ENCODE measurements at regions not wholly inside any gene's neighbourhood (a gene's known extent, or its start where the extent isn't known, plus 50 kb on each side); places are given as distances from the start of the nearest gene placed in this dataset.

DNA sequence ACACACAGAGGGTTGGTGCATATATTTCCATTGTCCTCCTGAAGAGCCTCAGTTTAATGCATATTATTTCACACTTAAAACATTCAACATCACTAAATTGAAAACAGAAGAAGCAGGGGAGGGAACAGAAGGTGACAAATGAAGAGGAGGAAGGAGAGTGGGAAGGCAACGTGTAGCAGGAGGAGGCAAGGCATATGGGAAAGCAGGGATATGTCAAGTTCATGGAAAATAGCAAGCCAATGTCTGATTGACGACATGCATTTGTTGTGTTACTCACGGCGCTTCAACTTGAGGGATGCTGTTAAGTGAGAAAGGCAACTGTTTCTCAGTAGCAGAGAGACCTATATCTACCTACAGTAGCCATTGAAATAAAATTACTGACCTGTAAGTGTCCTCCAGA, 154.5 kb downstream of the NSUN3 start:
- Histone ChIP-seq H2AFZ (no peak overlapping the region), H3F3A (replicated peaks; ENCODE audit: low read depth) (no peaks in the 10 kb centered on the region), H3K36me3 (ENCODE audit: insufficient read depth) (no peaks in the 10 kb centered on the region), H3K9me2 (ENCODE audit: insufficient read depth) (no peaks in the 10 kb centered on the region), H3K27ac (ENCODE audit: low read depth) (no peak overlapping the region), H4K20me1 (replicated peaks; ENCODE audit: insufficient read depth) (no peaks in the 10 kb centered on the region), H3K27me3 (ENCODE audit: insufficient read depth) (no peaks in the 10 kb centered on the region), H3K4me1 (ENCODE audit: insufficient read depth) (no peaks in the 10 kb centered on the region), H3K4me3 (no peak overlapping the region), H3K4me2 (no peak overlapping the region), H3K79me2 (replicated peaks; ENCODE audit: insufficient read depth) (no peaks in the 10 kb centered on the region)
- DNase-seq (ENCODE audit: low spot score) (no peak), ATAC-seq (no peak)
- Mint-ChIP-seq H3K4me3 (no peak overlapping the region), H3K36me3 (ENCODE audit: low read depth) (0 out of 3 replicates have a peak, but pooled peaks cover 5% of the 10 kb centered on the region), H3K27ac (no peak overlapping the region), H3K9me3 (peaks cover 11% of the 10 kb centered on the region), H3K27me3 (ENCODE audit: insufficient read depth, low read depth, poor library complexity) (no peaks in the 10 kb centered on the region), H3K4me1 (no peaks in the 10 kb centered on the region)
- no peak for TF ChIP-seq NANOG (IDR thresholded peaks at IDR 0.05; ENCODE audit: borderline replicate concordance)
- TF ChIP-seq, protein P1, sequence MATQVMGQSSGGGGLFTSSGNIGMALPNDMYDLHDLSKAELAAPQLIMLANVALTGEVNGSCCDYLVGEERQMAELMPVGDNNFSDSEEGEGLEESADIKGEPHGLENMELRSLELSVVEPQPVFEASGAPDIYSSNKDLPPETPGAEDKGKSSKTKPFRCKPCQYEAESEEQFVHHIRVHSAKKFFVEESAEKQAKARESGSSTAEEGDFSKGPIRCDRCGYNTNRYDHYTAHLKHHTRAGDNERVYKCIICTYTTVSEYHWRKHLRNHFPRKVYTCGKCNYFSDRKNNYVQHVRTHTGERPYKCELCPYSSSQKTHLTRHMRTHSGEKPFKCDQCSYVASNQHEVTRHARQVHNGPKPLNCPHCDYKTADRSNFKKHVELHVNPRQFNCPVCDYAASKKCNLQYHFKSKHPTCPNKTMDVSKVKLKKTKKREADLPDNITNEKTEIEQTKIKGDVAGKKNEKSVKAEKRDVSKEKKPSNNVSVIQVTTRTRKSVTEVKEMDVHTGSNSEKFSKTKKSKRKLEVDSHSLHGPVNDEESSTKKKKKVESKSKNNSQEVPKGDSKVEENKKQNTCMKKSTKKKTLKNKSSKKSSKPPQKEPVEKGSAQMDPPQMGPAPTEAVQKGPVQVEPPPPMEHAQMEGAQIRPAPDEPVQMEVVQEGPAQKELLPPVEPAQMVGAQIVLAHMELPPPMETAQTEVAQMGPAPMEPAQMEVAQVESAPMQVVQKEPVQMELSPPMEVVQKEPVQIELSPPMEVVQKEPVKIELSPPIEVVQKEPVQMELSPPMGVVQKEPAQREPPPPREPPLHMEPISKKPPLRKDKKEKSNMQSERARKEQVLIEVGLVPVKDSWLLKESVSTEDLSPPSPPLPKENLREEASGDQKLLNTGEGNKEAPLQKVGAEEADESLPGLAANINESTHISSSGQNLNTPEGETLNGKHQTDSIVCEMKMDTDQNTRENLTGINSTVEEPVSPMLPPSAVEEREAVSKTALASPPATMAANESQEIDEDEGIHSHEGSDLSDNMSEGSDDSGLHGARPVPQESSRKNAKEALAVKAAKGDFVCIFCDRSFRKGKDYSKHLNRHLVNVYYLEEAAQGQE (IDR thresholded peaks at IDR 0.05; ENCODE audit: unreplicated experiment), result no peak
- no peak for TF ChIP-seq ZNF331 (CRISPR knock-in tag; IDR thresholded peaks at IDR 0.05; ENCODE audit: low read depth)
- TF ChIP-seq ZNF114 (CRISPR knock-in tag; IDR thresholded peaks at IDR 0.05), result no peak
- TF ChIP-seq, protein P2, sequence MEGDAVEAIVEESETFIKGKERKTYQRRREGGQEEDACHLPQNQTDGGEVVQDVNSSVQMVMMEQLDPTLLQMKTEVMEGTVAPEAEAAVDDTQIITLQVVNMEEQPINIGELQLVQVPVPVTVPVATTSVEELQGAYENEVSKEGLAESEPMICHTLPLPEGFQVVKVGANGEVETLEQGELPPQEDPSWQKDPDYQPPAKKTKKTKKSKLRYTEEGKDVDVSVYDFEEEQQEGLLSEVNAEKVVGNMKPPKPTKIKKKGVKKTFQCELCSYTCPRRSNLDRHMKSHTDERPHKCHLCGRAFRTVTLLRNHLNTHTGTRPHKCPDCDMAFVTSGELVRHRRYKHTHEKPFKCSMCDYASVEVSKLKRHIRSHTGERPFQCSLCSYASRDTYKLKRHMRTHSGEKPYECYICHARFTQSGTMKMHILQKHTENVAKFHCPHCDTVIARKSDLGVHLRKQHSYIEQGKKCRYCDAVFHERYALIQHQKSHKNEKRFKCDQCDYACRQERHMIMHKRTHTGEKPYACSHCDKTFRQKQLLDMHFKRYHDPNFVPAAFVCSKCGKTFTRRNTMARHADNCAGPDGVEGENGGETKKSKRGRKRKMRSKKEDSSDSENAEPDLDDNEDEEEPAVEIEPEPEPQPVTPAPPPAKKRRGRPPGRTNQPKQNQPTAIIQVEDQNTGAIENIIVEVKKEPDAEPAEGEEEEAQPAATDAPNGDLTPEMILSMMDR (conservative IDR thresholded peaks at IDR 0.05; ENCODE audit: low read depth in 2 of 2), result no peak
- TF ChIP-seq CREB1 (CRISPR knock-in tag; IDR thresholded peaks at IDR 0.05; ENCODE audit: low read depth), result no peak
- TF ChIP-seq ETS1 (IDR thresholded peaks at IDR 0.05), result no peak
- TF ChIP-seq, protein P3, sequence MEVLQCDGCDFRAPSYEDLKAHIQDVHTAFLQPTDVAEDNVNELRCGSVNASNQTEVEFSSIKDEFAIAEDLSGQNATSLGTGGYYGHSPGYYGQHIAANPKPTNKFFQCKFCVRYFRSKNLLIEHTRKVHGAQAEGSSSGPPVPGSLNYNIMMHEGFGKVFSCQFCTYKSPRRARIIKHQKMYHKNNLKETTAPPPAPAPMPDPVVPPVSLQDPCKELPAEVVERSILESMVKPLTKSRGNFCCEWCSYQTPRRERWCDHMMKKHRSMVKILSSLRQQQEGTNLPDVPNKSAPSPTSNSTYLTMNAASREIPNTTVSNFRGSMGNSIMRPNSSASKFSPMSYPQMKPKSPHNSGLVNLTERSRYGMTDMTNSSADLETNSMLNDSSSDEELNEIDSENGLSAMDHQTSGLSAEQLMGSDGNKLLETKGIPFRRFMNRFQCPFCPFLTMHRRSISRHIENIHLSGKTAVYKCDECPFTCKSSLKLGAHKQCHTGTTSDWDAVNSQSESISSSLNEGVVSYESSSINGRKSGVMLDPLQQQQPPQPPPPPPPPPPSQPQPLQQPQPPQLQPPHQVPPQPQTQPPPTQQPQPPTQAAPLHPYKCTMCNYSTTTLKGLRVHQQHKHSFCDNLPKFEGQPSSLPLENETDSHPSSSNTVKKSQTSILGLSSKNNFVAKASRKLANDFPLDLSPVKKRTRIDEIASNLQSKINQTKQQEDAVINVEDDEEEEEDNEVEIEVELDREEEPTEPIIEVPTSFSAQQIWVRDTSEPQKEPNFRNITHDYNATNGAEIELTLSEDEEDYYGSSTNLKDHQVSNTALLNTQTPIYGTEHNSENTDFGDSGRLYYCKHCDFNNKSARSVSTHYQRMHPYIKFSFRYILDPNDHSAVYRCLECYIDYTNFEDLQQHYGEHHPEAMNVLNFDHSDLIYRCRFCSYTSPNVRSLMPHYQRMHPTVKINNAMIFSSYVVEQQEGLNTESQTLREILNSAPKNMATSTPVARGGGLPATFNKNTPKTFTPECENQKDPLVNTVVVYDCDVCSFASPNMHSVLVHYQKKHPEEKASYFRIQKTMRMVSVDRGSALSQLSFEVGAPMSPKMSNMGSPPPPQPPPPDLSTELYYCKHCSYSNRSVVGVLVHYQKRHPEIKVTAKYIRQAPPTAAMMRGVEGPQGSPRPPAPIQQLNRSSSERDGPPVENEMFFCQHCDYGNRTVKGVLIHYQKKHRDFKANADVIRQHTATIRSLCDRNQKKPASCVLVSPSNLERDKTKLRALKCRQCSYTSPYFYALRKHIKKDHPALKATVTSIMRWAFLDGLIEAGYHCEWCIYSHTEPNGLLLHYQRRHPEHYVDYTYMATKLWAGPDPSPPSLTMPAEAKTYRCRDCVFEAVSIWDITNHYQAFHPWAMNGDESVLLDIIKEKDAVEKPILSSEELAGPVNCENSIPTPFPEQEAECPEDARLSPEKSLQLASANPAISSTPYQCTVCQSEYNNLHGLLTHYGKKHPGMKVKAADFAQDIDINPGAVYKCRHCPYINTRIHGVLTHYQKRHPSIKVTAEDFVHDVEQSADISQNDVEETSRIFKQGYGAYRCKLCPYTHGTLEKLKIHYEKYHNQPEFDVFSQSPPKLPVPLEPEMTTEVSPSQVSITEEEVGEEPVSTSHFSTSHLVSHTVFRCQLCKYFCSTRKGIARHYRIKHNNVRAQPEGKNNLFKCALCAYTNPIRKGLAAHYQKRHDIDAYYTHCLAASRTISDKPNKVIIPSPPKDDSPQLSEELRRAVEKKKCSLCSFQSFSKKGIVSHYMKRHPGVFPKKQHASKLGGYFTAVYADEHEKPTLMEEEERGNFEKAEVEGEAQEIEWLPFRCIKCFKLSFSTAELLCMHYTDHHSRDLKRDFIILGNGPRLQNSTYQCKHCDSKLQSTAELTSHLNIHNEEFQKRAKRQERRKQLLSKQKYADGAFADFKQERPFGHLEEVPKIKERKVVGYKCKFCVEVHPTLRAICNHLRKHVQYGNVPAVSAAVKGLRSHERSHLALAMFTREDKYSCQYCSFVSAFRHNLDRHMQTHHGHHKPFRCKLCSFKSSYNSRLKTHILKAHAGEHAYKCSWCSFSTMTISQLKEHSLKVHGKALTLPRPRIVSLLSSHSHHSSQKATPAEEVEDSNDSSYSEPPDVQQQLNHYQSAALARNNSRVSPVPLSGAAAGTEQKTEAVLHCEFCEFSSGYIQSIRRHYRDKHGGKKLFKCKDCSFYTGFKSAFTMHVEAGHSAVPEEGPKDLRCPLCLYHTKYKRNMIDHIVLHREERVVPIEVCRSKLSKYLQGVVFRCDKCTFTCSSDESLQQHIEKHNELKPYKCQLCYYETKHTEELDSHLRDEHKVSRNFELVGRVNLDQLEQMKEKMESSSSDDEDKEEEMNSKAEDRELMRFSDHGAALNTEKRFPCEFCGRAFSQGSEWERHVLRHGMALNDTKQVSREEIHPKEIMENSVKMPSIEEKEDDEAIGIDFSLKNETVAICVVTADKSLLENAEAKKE (CRISPR knock-in tag; IDR thresholded peaks at IDR 0.05), result no peak
- TF ChIP-seq JUNB (IDR thresholded peaks at IDR 0.05; ENCODE audit: unreplicated experiment), result no peak
- TF ChIP-seq POLR2AphosphoS5 (IDR thresholded peaks at IDR 0.05; ENCODE audit: low read depth), result no peak
- TF ChIP-seq STAT1 (IDR thresholded peaks at IDR 0.05; ENCODE audit: unreplicated experiment), result no peak
- no peak for TF ChIP-seq EZH2phosphoT487 (IDR thresholded peaks at IDR 0.05; ENCODE audit: unreplicated experiment)
- TF ChIP-seq EZH2 (IDR thresholded peaks at IDR 0.05; ENCODE audit: low read depth, unreplicated experiment), result no peak

Measured in GM23338 (cell line).